ENCODE measurements at regions not wholly inside any gene's neighbourhood (a gene's known extent, or its start where the extent isn't known, plus 50 kb on each side); places are given as distances from the start of the nearest gene placed in this dataset.
A peak's percentile ranks its signal among the peaks of the same experiment; 100 is the strongest.

DNA sequence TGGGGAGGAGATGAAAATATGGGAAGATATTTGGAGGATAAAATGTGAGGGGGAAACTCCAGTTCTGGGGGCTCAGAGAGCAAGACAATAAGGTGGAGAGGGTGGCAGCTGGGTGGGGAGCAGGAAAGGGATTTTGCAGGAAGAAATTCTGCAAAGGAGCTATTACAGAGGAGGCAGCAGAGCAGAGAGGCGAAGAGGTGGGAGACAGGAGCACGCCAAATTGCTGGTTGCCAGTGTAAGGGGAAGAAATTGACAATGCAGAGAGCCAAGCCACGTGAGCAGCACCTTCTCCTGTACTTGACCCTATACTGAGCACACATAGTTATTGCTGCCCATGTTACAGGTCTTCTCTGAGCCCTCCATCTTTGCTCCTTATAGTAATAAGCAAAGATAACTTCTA, 190.3 kb upstream of the ONECUT1 start:
- DNase-seq (no peak), ATAC-seq (no peak)
- intact Hi-C loops (cut with micrococcal nuclease) = no loop called here

DNA sequence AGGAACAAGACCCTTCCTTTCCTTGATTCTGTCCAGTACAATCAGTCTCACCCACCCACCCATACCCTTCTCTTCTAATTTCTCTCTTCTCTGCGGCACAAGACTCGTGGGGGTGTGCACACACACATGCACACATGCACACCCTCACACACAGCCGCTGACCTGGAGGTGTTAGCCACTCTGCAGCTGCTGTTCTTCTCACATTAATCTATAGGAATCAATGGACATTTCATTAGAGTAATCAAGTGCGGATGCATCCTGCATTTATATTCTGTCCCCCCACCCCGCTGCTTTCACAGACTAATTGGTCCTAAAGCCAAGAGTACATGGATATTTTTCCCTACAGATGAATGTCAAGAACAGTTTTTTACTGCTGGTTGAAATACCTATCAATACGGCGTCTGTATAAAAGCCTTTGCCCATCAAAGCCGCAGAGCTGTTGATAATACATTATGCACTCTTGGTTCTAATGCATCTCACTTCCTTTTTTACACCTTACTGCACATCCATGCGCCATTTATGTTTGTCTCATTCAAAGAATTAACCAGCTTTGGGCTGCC, 186.5 kb upstream of the ONECUT1 start:
- intact Hi-C loops (cut with micrococcal nuclease) = no loop called here
- DNase-seq (no peak), ATAC-seq (no peak)

- DNase-seq = no peak
- no peak for ATAC-seq
- intact Hi-C loops (cut with micrococcal nuclease) = no loop called here
Measured at GRCh38 chr15:52975941-52976449, 185.9 kb upstream of the ONECUT1 start.

DNA sequence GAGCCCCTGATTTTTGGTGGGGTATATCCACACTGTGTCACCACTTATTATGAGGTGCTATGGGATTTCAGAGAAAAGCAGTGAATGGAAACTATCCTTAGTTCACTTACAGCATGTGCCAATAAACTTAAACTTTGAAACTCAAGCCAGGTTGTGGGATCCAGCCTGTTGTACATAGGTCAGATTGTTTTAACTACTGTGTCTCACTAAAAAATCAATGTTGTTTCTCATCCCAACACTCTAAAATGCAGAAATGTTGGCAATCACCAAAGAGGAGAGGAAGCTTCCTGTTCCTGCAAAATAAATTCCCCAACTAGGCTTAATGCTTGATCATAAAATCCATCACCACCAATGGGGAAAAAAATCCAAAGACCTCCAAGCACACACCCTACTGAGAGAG, 173.7 kb upstream of the ONECUT1 start:
- no peak for ATAC-seq
- DNase-seq = no peak
- intact Hi-C loops (cut with micrococcal nuclease) = no loop called here

DNA sequence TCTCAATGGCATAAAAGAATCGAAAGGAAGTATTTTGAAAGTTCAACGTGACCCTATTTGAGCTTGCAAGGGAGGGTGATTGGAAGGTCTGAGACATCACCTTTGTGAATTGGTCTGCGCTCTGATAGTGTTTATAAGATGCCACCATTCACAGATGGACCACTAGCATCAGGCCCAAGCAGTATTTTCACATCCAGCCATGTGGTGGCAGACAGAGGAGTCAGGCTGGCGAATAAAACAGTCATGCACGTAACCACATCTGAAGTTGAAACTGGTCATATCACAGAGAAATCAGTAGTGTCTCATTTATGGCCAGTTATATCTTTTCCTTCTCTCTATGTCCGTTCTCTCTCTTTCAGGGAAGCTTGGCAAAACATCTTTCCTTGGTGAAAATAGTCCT, 170.1 kb upstream of the ONECUT1 start:
- intact Hi-C loops (cut with micrococcal nuclease) = no loop called here
- DNase-seq (no peak), ATAC-seq (no peak)

DNA sequence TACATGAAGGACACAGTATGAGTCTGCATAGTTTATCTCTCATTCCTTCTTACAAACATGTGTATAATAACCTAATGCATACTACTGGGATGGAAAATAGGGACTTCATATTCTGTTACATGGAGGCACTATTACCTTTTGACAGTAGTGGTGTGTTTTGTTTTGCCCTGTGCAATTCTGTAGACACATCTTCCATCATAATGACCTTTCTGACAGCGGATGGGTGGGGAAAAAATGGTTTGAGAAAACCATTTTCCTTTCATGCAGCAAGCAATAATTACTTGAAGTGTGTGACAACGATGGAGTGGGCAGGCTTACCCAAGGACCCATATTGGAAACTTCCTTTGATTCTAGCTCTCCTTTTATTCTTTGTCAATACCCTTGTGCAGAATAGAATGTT, 153.6 kb upstream of the ONECUT1 start:
- ATAC-seq (no peak), DNase-seq (no peak)
- intact Hi-C loops (cut with micrococcal nuclease) = no loop called here

DNA sequence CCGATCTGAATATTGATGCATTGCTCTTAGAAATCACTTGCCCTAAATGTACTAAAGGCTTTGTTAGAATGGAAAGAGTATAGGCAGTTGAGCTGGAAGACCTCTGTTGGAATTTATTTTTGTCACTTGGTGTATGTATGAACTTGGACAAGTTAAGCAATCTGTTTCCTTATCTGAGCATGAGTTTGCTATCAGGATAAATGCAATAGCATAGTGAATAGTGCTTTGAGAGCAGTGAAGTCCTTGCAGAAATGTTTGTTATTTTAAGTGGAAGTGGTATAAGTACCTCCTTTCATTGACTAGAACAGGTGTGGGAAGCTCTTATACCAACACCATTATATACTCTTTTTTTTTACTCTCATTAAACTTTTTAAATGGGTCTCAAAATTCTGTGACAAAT, 146.4 kb upstream of the ONECUT1 start:
- intact Hi-C loops (cut with micrococcal nuclease) = no loop called here
- DNase-seq = no peak

GRCh38 chr15:52925130-52925529, 135.0 kb upstream of the ONECUT1 start:
- no peak for ATAC-seq
- intact Hi-C loops (cut with micrococcal nuclease) = no loop called here
- DNase-seq = no peak

More for the DNA sequence above, 146.4 kb upstream of the ONECUT1 start:
- no peak for ATAC-seq

- intact Hi-C loops (cut with micrococcal nuclease) = no loop called here
- no peak for ATAC-seq
- DNase-seq = no peak
Measured at GRCh38 chr15:52924630-52925029, 134.5 kb upstream of the ONECUT1 start.

DNA sequence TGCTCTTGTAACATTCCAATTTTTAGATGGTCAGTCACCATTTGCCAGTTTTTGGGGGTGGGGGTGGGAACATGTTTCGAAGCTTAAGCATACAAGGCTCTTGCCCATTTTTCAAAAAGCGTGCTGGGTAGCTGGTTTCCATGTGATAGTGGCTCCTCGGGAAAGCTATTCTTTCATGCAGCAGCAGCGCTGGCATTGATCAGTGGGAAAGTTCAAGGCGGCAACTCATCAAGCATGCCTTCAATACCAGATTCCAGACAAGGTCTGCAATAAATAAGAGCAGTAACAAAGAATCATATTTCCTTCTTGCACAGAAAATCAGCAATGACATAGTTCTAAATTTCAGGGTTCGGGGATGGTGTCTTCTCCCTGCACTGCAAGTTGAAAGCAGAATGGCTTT, 133.5 kb upstream of the ONECUT1 start:
- no peak for DNase-seq
- ATAC-seq = no peak
- intact Hi-C loops (cut with micrococcal nuclease) = no loop called here

- ATAC-seq (no peak), DNase-seq (no peak)
- intact Hi-C loops (cut with micrococcal nuclease) = no loop called here
Measured at GRCh38 chr15:52922871-52923270, 132.7 kb upstream of the ONECUT1 start.

GRCh38 chr15:52912172-52912571, 122.0 kb upstream of the ONECUT1 start:
- ATAC-seq = no peak
- no peak for DNase-seq
- intact Hi-C loops (cut with micrococcal nuclease) = no loop called here

GRCh38 chr15:52893338-52893737, 103.2 kb upstream of the ONECUT1 start:
- no peak for ATAC-seq
- DNase-seq = no peak
- intact Hi-C loops (cut with micrococcal nuclease) = no loop called here

GRCh38 chr15:52879904-52880303, 89.8 kb upstream of the ONECUT1 start:
- no peak for DNase-seq
- intact Hi-C loops (cut with micrococcal nuclease) = no loop called here
- no peak for ATAC-seq

DNA sequence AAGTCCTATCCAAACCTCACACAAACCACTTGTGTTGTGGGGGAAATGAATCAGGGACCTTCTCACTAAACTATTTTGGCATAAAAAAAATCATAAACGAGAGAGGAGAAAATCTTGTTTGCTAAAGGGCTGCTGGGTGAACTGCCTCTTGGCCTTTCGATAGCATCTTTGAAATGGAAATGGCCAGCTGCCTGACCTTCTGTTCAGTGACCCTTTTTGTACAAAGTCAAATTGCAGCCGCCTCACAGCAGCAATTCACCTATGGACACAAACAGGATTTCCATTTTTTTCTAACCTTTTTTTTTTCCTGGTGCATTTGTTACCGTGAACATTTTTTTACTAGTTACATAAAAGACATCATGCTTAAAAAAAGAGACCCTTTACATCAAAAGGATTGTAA, 89.0 kb upstream of the ONECUT1 start:
- intact Hi-C loops (cut with micrococcal nuclease) = no loop called here
- ATAC-seq = no peak
- DNase-seq = no peak

- intact Hi-C loops (cut with micrococcal nuclease) = no loop called here
- DNase-seq = no peak
- ATAC-seq = no peak
Measured at GRCh38 chr15:52876991-52877663, 87.0 kb upstream of the ONECUT1 start.

DNA sequence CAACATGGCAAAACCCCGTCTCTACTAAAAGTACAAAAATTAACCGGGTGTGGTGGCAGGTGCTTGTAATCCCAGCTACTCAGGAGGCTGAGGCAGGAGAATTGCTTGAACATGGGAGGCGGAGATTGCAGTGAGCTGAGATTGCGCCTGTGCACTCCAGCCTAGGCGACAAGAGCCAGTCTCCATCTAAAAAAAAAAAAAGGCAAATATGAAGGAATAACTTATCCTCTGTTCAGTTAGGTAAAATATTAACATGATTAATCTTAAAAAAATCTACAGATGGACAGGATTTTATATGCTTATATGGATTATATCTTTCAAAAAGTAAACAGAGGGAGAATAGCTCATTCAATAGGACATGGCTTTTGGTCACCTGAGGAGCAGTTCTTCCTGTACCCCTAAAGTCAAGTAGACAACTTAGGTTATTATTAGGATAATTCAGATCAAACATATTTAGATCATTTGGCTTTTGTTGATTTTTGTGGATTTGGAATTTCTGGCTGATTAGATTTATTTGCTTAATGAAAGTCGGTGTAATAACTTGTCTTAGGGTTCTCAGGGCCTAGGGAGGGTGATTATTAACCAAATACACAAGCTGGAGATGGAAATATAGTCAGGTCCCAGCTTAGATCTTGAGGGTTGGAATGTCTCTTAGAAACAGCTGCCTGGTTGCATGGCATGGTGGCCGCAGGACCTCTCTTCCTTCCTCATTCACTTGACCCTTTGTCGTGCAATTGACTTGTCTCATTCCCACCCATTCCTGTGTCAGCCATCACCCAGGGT, 82.1 kb upstream of the ONECUT1 start:
- DNase-seq (no peak), ATAC-seq (no peak)
- intact Hi-C loops (cut with micrococcal nuclease) = no loop called here

DNA sequence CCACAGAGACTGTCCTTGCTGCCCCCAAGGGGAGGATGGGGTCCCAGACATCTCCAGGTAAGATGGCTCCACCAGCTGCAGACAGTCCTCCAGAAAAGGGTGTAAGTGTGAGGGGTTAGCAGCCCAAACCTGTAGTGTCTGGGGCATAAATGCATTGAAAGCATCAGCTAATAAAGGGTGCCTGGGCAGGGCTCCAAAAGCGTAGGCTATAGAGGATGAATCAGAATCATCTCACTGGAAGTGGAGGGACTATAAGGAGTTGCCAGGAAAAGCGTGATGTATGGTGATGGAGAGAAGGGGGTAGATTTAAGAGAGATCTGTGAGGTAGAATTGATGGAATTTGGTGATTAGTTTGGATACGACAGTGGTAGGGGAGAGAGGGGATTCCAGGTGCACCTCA, 79.9 kb upstream of the ONECUT1 start:
- DNase-seq = no peak
- intact Hi-C loops (cut with micrococcal nuclease) = no loop called here

GRCh38 chr15:52866698-52867097, 76.6 kb upstream of the ONECUT1 start:
- DNase-seq (no peak), ATAC-seq (no peak)
- intact Hi-C loops (cut with micrococcal nuclease) = no loop called here

More for the DNA sequence above, 79.9 kb upstream of the ONECUT1 start:
- ATAC-seq = no peak

DNA sequence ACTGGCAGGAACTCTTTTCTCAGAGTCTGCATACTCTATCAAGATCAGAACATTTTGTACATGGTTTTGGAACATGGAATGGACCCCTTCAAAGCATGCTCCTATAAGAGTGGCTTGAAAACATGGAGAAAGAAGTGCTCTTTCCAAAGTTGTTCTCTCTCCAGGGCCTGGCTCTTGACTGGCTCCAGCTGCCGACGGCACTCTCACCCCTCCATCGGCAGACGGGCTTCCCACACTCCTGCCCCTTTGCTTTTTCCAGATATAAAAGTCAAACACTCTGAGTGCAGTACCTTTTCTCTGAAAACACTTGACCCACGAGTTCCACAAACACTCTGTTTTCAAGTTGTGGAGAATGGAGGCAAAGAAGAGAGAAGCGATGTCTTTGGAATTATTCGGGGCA, 72.5 kb upstream of the ONECUT1 start:
- intact Hi-C loops (cut with micrococcal nuclease) = no loop called here
- DNase-seq (no peak), ATAC-seq (no peak)

- DNase-seq (peak; percentile 46), ATAC-seq (peak; percentile 87)
- intact Hi-C loops (cut with micrococcal nuclease) = no loop called here
Measured at GRCh38 chr15:52858782-52859176, 68.6 kb upstream of the ONECUT1 start.

All from left ventricle myocardium superior (tissue), 1 donor.